Thoracic aorta (tissue), 2 donors: ENCODE measurements at regions not wholly inside any gene's neighbourhood (a gene's known extent, or its start where the extent isn't known, plus 50 kb on each side); places are given as distances from the start of the nearest gene placed in this dataset.

Experiments used
- ATAC-seq: fragments of 150-250 bp; one replicate; pipeline ENCODE4 v1.8.0; 2017; ENCODE audit warnings: low read depth; ENCODE audit not compliant: insufficient number of reproducible peaks, low FRiP score
- DNase-seq: peaks from one replicate; pipeline ENCODE4 v3.0.0-alpha.2; 2020; ENCODE audit warnings: low spot score
- H3K27ac ChIP-seq, 2 donors: fragments of 200-600 bp; sonication (generic); 1 replicate in 1 of 2; 2 replicates in 1 of 2; pipeline ENCODE4 v1.5.1; 2016; ENCODE audit warnings: mild to moderate bottlenecking in 2 of 2, moderate library complexity in 2 of 2
- H3K27me3 ChIP-seq: fragments of 200-600 bp; sonication (generic); replicated peaks from 2 replicates; pipeline ENCODE4 v1.6.0; 2016; ENCODE audit warnings: mild to moderate bottlenecking; ENCODE audit not compliant: insufficient read depth
- H3K36me3 ChIP-seq: fragments of 200-600 bp; sonication (generic); one replicate; pipeline ENCODE4 v1.5.1; 2016
- H3K4me1 ChIP-seq, 2 donors: fragments of 200-600 bp; sonication (generic); 1 replicate in 1 of 2; 2 replicates in 1 of 2; pipeline versions ENCODE4 v1.5.1 to v1.6.0; 2016; ENCODE audit warnings: low read depth in 2 of 2, mild to moderate bottlenecking in 1 of 2; ENCODE audit not compliant: control insufficient read depth in 1 of 2
- H3K4me3 ChIP-seq: fragments of 200-600 bp; sonication (generic); 2 replicates; pipeline ENCODE4 v1.5.1; 2016; ENCODE audit warnings: mild to moderate bottlenecking
- H3K9me3 ChIP-seq: fragments of 200-600 bp; sonication (generic); 2 replicates; pipeline ENCODE4 v1.5.1; 2016
- CTCF ChIP-seq: fragments of 200-600 bp; sonication (generic); IDR thresholded peaks from one replicate; pipeline ENCODE4 v1.5.1; 2019; ENCODE audit warnings: antibody characterized with exemption

DNA sequence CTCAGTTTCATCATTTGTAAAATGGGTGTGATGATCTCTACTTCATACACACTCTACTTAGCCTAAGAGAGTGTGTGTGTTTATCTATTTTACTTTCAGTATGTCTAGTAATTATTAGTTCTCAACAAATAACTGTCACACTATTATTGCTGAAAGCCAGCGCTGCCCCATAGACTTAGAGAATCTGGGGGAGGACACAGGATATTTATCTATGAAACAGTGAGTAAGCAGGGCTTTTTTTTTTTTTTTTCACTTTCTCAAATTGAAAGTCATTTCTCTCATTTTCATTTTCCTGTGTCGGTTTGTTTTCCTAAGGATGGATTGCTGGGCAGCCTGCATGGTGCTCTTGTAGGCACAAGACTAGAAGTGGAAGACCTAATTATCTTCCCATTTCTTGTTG, 248.4 kb upstream of the RPS23 start:
- ATAC-seq (no peak), DNase-seq (no peak)
- no peaks in the 10 kb centered on the region for H3K36me3 ChIP-seq
- no peak overlapping the region for H3K27ac ChIP-seq
- no peaks in the 10 kb centered on the region for H3K9me3 ChIP-seq
- no peaks in the 10 kb centered on the region for H3K4me1 ChIP-seq
- no peak overlapping the region for H3K4me3 ChIP-seq
- H3K27me3 ChIP-seq: no peaks in the 10 kb centered on the region
- TF ChIP-seq CTCF: no peak

DNA sequence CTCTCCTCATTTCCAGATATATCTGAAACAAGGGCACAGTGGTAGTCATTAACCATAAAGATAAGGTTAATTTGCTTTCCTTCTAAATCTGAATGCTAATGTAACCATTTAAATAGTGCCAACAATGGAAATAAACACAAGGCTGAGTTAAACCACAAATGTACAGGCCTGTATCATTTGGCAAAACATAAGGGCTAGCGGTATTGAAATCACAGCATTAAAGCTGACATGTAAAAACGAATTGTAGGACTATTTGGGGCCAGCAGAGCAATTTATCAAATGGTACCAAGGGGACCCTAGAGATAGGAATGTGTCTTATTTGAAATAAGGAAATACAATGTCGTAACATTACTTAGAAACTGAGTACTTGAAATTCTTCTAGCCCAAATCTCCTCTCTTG, 247.5 kb upstream of the RPS23 start:
- DNase-seq (no peak), ATAC-seq (no peak)
- no peaks in the 10 kb centered on the region for H3K9me3 ChIP-seq
- H3K27me3 ChIP-seq: no peaks in the 10 kb centered on the region
- no peak overlapping the region for H3K4me3 ChIP-seq
- TF ChIP-seq CTCF: no peak
- H3K27ac ChIP-seq: no peak overlapping the region
- no peaks in the 10 kb centered on the region for H3K36me3 ChIP-seq
- H3K4me1 ChIP-seq: no peaks in the 10 kb centered on the region

DNA sequence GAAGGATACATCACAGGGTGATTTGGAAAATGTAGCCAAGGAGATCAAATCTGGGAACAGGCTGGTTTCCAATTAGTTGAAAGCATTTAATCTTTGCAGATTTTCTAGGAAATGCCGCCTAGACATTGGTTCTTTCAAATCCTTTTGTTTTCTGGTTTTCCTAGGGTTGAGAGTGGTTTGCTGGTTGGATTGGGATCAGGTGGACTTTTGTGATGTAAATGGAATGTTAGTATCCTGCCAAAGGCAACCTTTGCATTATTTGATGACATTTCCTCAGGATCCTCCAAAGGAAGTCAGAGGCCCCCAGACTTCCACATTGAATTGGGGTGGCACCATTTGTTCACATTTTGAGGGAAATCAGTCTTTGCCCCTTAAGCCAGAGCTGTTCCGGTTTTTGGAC, 245.5 kb upstream of the RPS23 start:
- Histone ChIP-seq H3K4me1 (no peaks in the 10 kb centered on the region), H3K9me3 (no peaks in the 10 kb centered on the region), H3K27me3 (no peaks in the 10 kb centered on the region), H3K36me3 (no peaks in the 10 kb centered on the region), H3K27ac (no peak overlapping the region), H3K4me3 (no peak overlapping the region)
- TF ChIP-seq CTCF: no peak
- DNase-seq (no peak), ATAC-seq (no peak)

GRCh38 chr5:82522897-82523296, 244.7 kb upstream of the RPS23 start:
- ATAC-seq: no peak
- no peak overlapping the region for H3K4me3 ChIP-seq

DNA sequence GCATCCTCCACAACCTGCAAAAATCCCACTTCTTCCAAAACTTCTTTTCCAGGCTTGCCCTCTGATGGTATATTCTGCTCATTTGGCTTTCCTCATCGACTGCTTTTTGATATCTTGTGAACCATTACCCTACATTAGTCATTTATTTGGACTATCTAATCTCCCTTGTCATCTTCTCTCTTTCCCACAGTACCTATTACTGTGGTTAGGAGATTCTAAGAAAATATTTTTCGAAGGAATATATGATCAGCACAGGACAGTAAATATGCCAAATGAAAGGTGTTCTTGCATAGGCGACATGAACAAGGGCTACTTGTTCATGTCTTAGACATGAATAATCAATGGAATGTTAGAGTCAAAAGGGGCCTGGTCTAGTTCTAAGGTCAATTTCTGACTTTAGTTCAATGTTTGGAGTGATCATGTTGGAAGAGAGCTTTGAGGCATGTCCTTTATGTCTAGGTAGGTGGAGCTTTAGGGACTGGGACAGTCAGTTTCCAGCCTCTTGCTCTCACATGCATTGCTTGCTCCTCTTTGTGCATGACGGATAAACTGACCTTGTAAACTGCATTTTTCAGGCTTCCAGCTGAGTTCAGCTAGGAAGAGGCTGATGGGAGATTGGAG, 243.4 kb upstream of the RPS23 start:
- Histone ChIP-seq H3K27me3 (no peaks in the 10 kb centered on the region), H3K4me1 (no peaks in the 10 kb centered on the region), H3K9me3 (no peaks in the 10 kb centered on the region), H3K4me3 (no peak overlapping the region), H3K27ac (no peak overlapping the region), H3K36me3 (no peaks in the 10 kb centered on the region)
- no peak for ATAC-seq
- DNase-seq: no peak
- no peak for TF ChIP-seq CTCF

More at GRCh38 chr5:82522897-82523296, 244.7 kb upstream of the RPS23 start:
- H3K27ac ChIP-seq: no peak overlapping the region
- H3K4me1 ChIP-seq: no peaks in the 10 kb centered on the region
- DNase-seq: no peak
- no peaks in the 10 kb centered on the region for H3K27me3 ChIP-seq
- TF ChIP-seq CTCF: no peak
- H3K36me3 ChIP-seq: no peaks in the 10 kb centered on the region
- H3K9me3 ChIP-seq: no peaks in the 10 kb centered on the region
